H9 (cell line): ENCODE measurements at regions not wholly inside any gene's neighbourhood (a gene's known extent, or its start where the extent isn't known, plus 50 kb on each side); places are given as distances from the start of the nearest gene placed in this dataset.

Source experiments
- DNase-seq: peaks from one replicate; pipeline ENCODE4 v3.0.0-alpha.2; 2017
- H2AFZ ChIP-seq: one replicate; pipeline ENCODE4 v1.6.1; 2013; ENCODE audit warnings: mild to moderate bottlenecking, low read length, control low read depth, moderate library complexity
- H2AK5ac ChIP-seq: 2 replicates; pipeline ENCODE4 v1.6.1; 2013; ENCODE audit warnings: low read length, control low read depth, mixed read lengths; ENCODE audit not compliant: insufficient read length
- H2BK120ac ChIP-seq: one replicate; pipeline ENCODE4 v1.6.1; 2013; ENCODE audit warnings: low read depth, mild to moderate bottlenecking, low read length, control low read depth, inconsistent platforms; ENCODE audit not compliant: poor library complexity, severe bottlenecking
- H2BK12ac ChIP-seq: 2 replicates; pipeline ENCODE4 v1.6.1; 2013; ENCODE audit warnings: low read length, control low read depth, mixed read lengths, low read depth; ENCODE audit not compliant: insufficient read length
- H2BK15ac ChIP-seq: 2 replicates; pipeline ENCODE4 v1.6.1; 2013; ENCODE audit warnings: low read depth, low read length, control low read depth
- H2BK20ac ChIP-seq: one replicate; pipeline ENCODE4 v1.6.1; 2013; ENCODE audit warnings: low read depth, mild to moderate bottlenecking, low read length, control low read depth, inconsistent platforms; ENCODE audit not compliant: poor library complexity, severe bottlenecking
- H2BK5ac ChIP-seq: 2 replicates; pipeline ENCODE4 v1.6.1; 2013; ENCODE audit warnings: low read length, control low read depth, mixed read lengths; ENCODE audit not compliant: insufficient read length
- H3K14ac ChIP-seq: 2 replicates; pipeline ENCODE4 v1.6.1; 2013; ENCODE audit warnings: low read length, control low read depth; ENCODE audit not compliant: insufficient read depth
- H3K18ac ChIP-seq: 2 replicates; pipeline ENCODE4 v1.6.1; 2013; ENCODE audit warnings: low read depth, mild to moderate bottlenecking, mixed read lengths, low read length, control low read depth; ENCODE audit not compliant: insufficient read length
- H3K23ac ChIP-seq: 2 replicates; pipeline ENCODE4 v1.6.1; 2013; ENCODE audit warnings: low read length, control low read depth, mixed read lengths, low read depth; ENCODE audit not compliant: insufficient read length
- H3K23me2 ChIP-seq: 2 replicates; pipeline ENCODE4 v1.6.1; 2013; ENCODE audit warnings: low read depth, mild to moderate bottlenecking, mixed read lengths, low read length, control low read depth; ENCODE audit not compliant: insufficient read length, poor library complexity, severe bottlenecking
- H3K27ac ChIP-seq: 2 replicates; pipeline ENCODE4 v1.5.1; 2013; ENCODE audit warnings: low read length, control low read depth, mixed read lengths, low read depth; ENCODE audit not compliant: insufficient read length
- H3K27me3 ChIP-seq: 2 replicates; pipeline ENCODE4 v1.6.1; 2013; ENCODE audit warnings: low read length, control low read depth, inconsistent platforms; ENCODE audit not compliant: insufficient read depth
- H3K4ac ChIP-seq: 2 replicates; pipeline ENCODE4 v1.6.1; 2013; ENCODE audit warnings: low read depth, mild to moderate bottlenecking, control low read depth, inconsistent platforms, low read length, moderate library complexity
- H3K4me1 ChIP-seq: 2 replicates; pipeline ENCODE4 v1.6.1; 2013; ENCODE audit warnings: low read length, control low read depth, inconsistent platforms; ENCODE audit not compliant: insufficient read depth
- H3K4me2 ChIP-seq: 2 replicates; pipeline ENCODE4 v1.6.1; 2013; ENCODE audit warnings: low read length, control low read depth, mixed read lengths; ENCODE audit not compliant: insufficient read length, insufficient read depth
- H3K56ac ChIP-seq: 2 replicates; pipeline ENCODE4 v1.6.1; 2013; ENCODE audit warnings: low read depth, mild to moderate bottlenecking, mixed read lengths, low read length, control low read depth; ENCODE audit not compliant: insufficient read length
- H3K79me1 ChIP-seq: 2 replicates; pipeline ENCODE4 v1.6.1; 2013; ENCODE audit warnings: low read depth, mild to moderate bottlenecking, moderate library complexity, low read length, control low read depth, inconsistent platforms; ENCODE audit not compliant: insufficient read depth, poor library complexity, severe bottlenecking
- H3K79me2 ChIP-seq: 2 replicates; pipeline ENCODE4 v1.6.1; 2013; ENCODE audit warnings: low read length, control low read depth, inconsistent platforms; ENCODE audit not compliant: insufficient read depth
- H3K9ac ChIP-seq: 2 replicates; pipeline ENCODE4 v1.6.1; 2013; ENCODE audit warnings: low read length, control low read depth, mixed read lengths; ENCODE audit not compliant: insufficient read length; ENCODE audit errors: extremely low read depth
- H3K9me3 ChIP-seq: one replicate; pipeline ENCODE4 v1.6.1; 2013; ENCODE audit warnings: low read depth, low read length, inconsistent platforms; ENCODE audit not compliant: control insufficient read depth
- H3T11ph ChIP-seq: one replicate; pipeline ENCODE4 v1.6.1; 2013; ENCODE audit warnings: mild to moderate bottlenecking, low read length, control low read depth, inconsistent platforms
- H4K20me1 ChIP-seq: one replicate; pipeline ENCODE4 v1.6.1; 2013; ENCODE audit not compliant: control insufficient read depth, insufficient read length, insufficient read depth
- H4K5ac ChIP-seq: 2 replicates; pipeline ENCODE4 v1.6.1; 2013; ENCODE audit warnings: low read depth, mild to moderate bottlenecking, mixed read lengths, low read length, control low read depth; ENCODE audit not compliant: insufficient read length
- H4K8ac ChIP-seq: replicated peaks from 2 replicates; pipeline ENCODE4 v1.6.1; 2013; ENCODE audit warnings: low read length, control low read depth, mixed read lengths, low read depth; ENCODE audit not compliant: insufficient read length
- H4K91ac ChIP-seq: 2 replicates; pipeline ENCODE4 v1.6.1; 2013; ENCODE audit warnings: low read depth, mild to moderate bottlenecking, moderate library complexity, mixed read lengths, low read length, control low read depth; ENCODE audit not compliant: insufficient read length
- H3K27ac Mint-ChIP-seq, 3 experiments: 2 replicates in 2 of 3; 3 replicates in 1 of 3; pipeline ENCODE4 v1.8.0; 2020 to 2021; ENCODE audit warnings: mixed read lengths in 3 of 3, mild to moderate bottlenecking in 1 of 3, moderate library complexity in 1 of 3
- H3K27me3 Mint-ChIP-seq: 2 replicates; pipeline ENCODE4 v1.8.0; 2021; ENCODE audit warnings: low read depth, mild to moderate bottlenecking, moderate library complexity, mixed read lengths
- H3K36me3 Mint-ChIP-seq, 3 experiments: 2 replicates in 2 of 3; 3 replicates in 1 of 3; pipeline ENCODE4 v1.8.0; 2020 to 2021; ENCODE audit warnings: low read depth in 3 of 3, mixed read lengths in 3 of 3; ENCODE audit not compliant: insufficient read depth in 1 of 3
- H3K4me1 Mint-ChIP-seq, 2 experiments: 2 replicates each; pipeline ENCODE4 v1.8.0; 2020; ENCODE audit warnings: mixed read lengths in 2 of 2
- H3K4me3 Mint-ChIP-seq, 2 experiments: 2 replicates in 1 of 2; 3 replicates in 1 of 2; pipeline ENCODE4 v1.8.0; 2020 to 2021; ENCODE audit warnings: mild to moderate bottlenecking in 2 of 2, mixed read lengths in 2 of 2, moderate library complexity in 1 of 2
- H3K9me3 Mint-ChIP-seq, 2 experiments: 2 replicates in 1 of 2; 3 replicates in 1 of 2; pipeline ENCODE4 v1.8.0; 2020; ENCODE audit warnings: mild to moderate bottlenecking in 2 of 2, mixed read lengths in 2 of 2, moderate library complexity in 1 of 2
- CTCF ChIP-seq: fragments of 200-600 bp; sonication (generic); conservative IDR thresholded peaks from 3 replicates; pipeline ENCODE4 v1.8.0; 2021; ENCODE audit warnings: antibody characterized with exemption, mild to moderate bottlenecking
- WGBS: extraction: QIAGEN DNeasy Blood & Tissue Kit; methylation state at CpG from one replicate; pipeline ENCODE4 v1.1.7; 2013; ENCODE audit warnings: missing lambda C conversion rate, low lambda C conversion rate, mixed read lengths; ENCODE audit not compliant: insufficient read length; ENCODE audit errors: extremely low coverage; 5-methylcytosine and 5-hydroxymethylcytosine counted together

- peaks cover 2 to 14% of the 10 kb centered on the region in 2 experiments; a peak in 4 of 5 replicates for H3K9me3 Mint-ChIP-seq
- no peak for DNase-seq
- Histone ChIP-seq H4K8ac (no peak overlapping the region), H3K23me2 (no peaks in the 10 kb centered on the region), H3K9me3 (no peaks in the 10 kb centered on the region), H3K79me1 (no peaks in the 10 kb centered on the region), H3K4me1 (no peaks in the 10 kb centered on the region; the same call in 1 of the 2 replicates), H2AK5ac (no peak overlapping the region), H3K79me2 (no peaks in the 10 kb centered on the region), H2BK15ac (no peak overlapping the region), H2BK120ac (no peak overlapping the region), H3K56ac (no peak overlapping the region), H4K20me1 (no peaks in the 10 kb centered on the region), H3K27ac (no peak overlapping the region), H3K4me2 (no peak overlapping the region), H3K27me3 (no peaks in the 10 kb centered on the region), H2AFZ (no peak overlapping the region), H2BK5ac (no peak overlapping the region), H4K91ac (no peak overlapping the region), H3K9ac (no peak overlapping the region), H3T11ph (no peak overlapping the region), H3K14ac (no peak overlapping the region), H3K4ac (no peak overlapping the region), H3K18ac (no peak overlapping the region), H2BK12ac (no peak overlapping the region), H2BK20ac (no peak overlapping the region), H3K23ac (no peak overlapping the region), H4K5ac (no peak overlapping the region)
- no peaks in the 10 kb centered on the region for H3K27me3 Mint-ChIP-seq
- no peak overlapping the region for H3K27ac Mint-ChIP-seq
- WGBS = no CpG with 5 or more reads among the region's 2 CpGs
- no peak for TF ChIP-seq CTCF
- H3K4me3 Mint-ChIP-seq = no peak overlapping the region
- no peaks in the 10 kb centered on the region; a peak in 2 of 7 replicates for H3K36me3 Mint-ChIP-seq
- peaks cover 9 to 11% of the 10 kb centered on the region in 2 experiments for H3K4me1 Mint-ChIP-seq
Observed at GRCh38 chr4:167964766-167965373, 127.5 kb upstream of the ANXA10 start.
